ENCODE measurements at regions not wholly inside any gene's neighbourhood (a gene's known extent, or its start where the extent isn't known, plus 50 kb on each side); places are given as distances from the start of the nearest gene placed in this dataset.
A peak's percentile ranks its signal among the peaks of the same experiment; 100 is the strongest.

GRCh38 chr2:12057436-12058166, 311.2 kb downstream of the LPIN1 start:
- DNase-seq (ENCODE audit: low spot score): peak; percentile 54

- DNase-seq (ENCODE audit: low spot score): no peak
Observed at GRCh38 chr2:12059616-12060441, 313.4 kb downstream of the LPIN1 start.

GRCh38 chr2:12060886-12061285, 314.5 kb downstream of the LPIN1 start:
- DNase-seq (ENCODE audit: low spot score): no peak

GRCh38 chr2:12061286-12062052, 315.0 kb downstream of the LPIN1 start:
- no peak for DNase-seq (ENCODE audit: low spot score)

GRCh38 chr2:12062053-12062395, 315.6 kb downstream of the LPIN1 start:
- no peak for DNase-seq (ENCODE audit: low spot score)

- DNase-seq (ENCODE audit: low spot score): no peak
Observed at GRCh38 chr2:12063210-12063609, 316.8 kb downstream of the LPIN1 start.

- DNase-seq (ENCODE audit: low spot score): no peak
Observed at GRCh38 chr2:12064153-12064552, 317.7 kb downstream of the LPIN1 start.

GRCh38 chr2:12066116-12066515, 319.7 kb downstream of the LPIN1 start:
- DNase-seq (ENCODE audit: low spot score): no peak

GRCh38 chr2:12066986-12067385, 320.6 kb downstream of the LPIN1 start:
- no peak for DNase-seq (ENCODE audit: low spot score)

GRCh38 chr2:12068796-12069538, 322.5 kb downstream of the LPIN1 start:
- DNase-seq (ENCODE audit: low spot score): no peak

GRCh38 chr2:12070153-12070552, 323.7 kb downstream of the LPIN1 start:
- no peak for DNase-seq (ENCODE audit: low spot score)

- no peak for DNase-seq (ENCODE audit: low spot score)
Observed at GRCh38 chr2:12070581-12070980, 324.1 kb downstream of the LPIN1 start.

GRCh38 chr2:12071318-12071717, 324.9 kb downstream of the LPIN1 start:
- peak; percentile 63 for DNase-seq (ENCODE audit: low spot score)

GRCh38 chr2:12073217-12073852, 326.9 kb downstream of the LPIN1 start:
- DNase-seq (ENCODE audit: low spot score): no peak

- no peak for DNase-seq (ENCODE audit: low spot score)
Observed at GRCh38 chr2:12074126-12074844, 327.9 kb downstream of the LPIN1 start.

GRCh38 chr2:12074845-12075217, 328.4 kb downstream of the LPIN1 start:
- DNase-seq (ENCODE audit: low spot score): no peak

- no peak for DNase-seq (ENCODE audit: low spot score)
Observed at GRCh38 chr2:12075603-12076002, 329.2 kb downstream of the LPIN1 start.

GRCh38 chr2:12076810-12077209, 330.4 kb downstream of the LPIN1 start:
- DNase-seq (ENCODE audit: low spot score): no peak

GRCh38 chr2:12080360-12080759, 333.9 kb downstream of the LPIN1 start:
- no peak for DNase-seq (ENCODE audit: low spot score)

GRCh38 chr2:12081481-12082210, 335.2 kb downstream of the LPIN1 start:
- no peak for DNase-seq (ENCODE audit: low spot score)

Measured in germinal center (tissue), 1 donor.